Ishikawa (cell line): ENCODE measurements at regions not wholly inside any gene's neighbourhood (a gene's known extent, or its start where the extent isn't known, plus 50 kb on each side); places are given as distances from the start of the nearest gene placed in this dataset.

Source experiments
- CEBPB ChIP-seq: IDR thresholded peaks from 2 replicates; pipeline ENCODE4 v1.6.1; 2012
- CREB1 ChIP-seq: IDR thresholded peaks from 2 replicates; pipeline ENCODE4 v1.6.1; 2012; ENCODE audit warnings: low read depth
- EP300 ChIP-seq: IDR thresholded peaks from 2 replicates; pipeline ENCODE4 v1.6.1; 2012; ENCODE audit warnings: borderline replicate concordance
- FOXM1 ChIP-seq: IDR thresholded peaks from 2 replicates; pipeline ENCODE4 v1.6.1; 2012; ENCODE audit warnings: low read depth, borderline replicate concordance
- RAD21 ChIP-seq: IDR thresholded peaks from 2 replicates; pipeline ENCODE4 v1.6.1; 2012; ENCODE audit warnings: low read depth
- TAF1 ChIP-seq: IDR thresholded peaks from 2 replicates; pipeline ENCODE4 v1.6.1; 2012; ENCODE audit warnings: low read depth, mild to moderate bottlenecking
- TCF12 ChIP-seq: IDR thresholded peaks from 2 replicates; pipeline ENCODE4 v1.6.1; 2012; ENCODE audit warnings: low read depth
- YY1 ChIP-seq: IDR thresholded peaks from 2 replicates; pipeline ENCODE4 v1.6.1; 2012; ENCODE audit warnings: low read depth
- TF ChIP-seq, protein P1 (sequence below): IDR thresholded peaks from 2 replicates; pipeline ENCODE4 v1.6.1; 2012; ENCODE audit warnings: low read depth, mild to moderate bottlenecking
- TF ChIP-seq, protein P2 (sequence below): IDR thresholded peaks from 2 replicates; pipeline ENCODE4 v1.6.1; 2012
- TF ChIP-seq, protein P3 (sequence below): IDR thresholded peaks from 2 replicates; pipeline ENCODE4 v1.6.1; 2012

DNA sequence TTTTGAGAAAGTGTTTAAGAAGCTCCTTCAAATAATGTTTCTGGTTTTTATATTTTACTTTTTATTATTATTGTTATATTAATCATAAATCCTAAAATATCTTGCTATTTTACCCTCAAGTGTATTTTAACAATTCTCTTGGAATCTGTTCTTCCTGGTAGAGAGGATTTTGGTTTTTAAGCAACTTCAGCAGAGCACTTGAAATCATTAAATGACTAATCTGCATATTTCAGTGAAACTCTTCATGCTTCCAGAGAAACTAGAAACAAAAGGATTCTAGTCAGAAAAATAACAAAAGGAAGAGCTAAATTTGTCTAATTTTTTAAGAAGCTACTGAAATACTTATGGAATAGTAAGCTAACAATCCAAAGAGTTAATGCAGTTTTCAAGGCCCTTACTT is 1057.3 kb downstream of the TLE1 start:
- TF ChIP-seq, protein P1, sequence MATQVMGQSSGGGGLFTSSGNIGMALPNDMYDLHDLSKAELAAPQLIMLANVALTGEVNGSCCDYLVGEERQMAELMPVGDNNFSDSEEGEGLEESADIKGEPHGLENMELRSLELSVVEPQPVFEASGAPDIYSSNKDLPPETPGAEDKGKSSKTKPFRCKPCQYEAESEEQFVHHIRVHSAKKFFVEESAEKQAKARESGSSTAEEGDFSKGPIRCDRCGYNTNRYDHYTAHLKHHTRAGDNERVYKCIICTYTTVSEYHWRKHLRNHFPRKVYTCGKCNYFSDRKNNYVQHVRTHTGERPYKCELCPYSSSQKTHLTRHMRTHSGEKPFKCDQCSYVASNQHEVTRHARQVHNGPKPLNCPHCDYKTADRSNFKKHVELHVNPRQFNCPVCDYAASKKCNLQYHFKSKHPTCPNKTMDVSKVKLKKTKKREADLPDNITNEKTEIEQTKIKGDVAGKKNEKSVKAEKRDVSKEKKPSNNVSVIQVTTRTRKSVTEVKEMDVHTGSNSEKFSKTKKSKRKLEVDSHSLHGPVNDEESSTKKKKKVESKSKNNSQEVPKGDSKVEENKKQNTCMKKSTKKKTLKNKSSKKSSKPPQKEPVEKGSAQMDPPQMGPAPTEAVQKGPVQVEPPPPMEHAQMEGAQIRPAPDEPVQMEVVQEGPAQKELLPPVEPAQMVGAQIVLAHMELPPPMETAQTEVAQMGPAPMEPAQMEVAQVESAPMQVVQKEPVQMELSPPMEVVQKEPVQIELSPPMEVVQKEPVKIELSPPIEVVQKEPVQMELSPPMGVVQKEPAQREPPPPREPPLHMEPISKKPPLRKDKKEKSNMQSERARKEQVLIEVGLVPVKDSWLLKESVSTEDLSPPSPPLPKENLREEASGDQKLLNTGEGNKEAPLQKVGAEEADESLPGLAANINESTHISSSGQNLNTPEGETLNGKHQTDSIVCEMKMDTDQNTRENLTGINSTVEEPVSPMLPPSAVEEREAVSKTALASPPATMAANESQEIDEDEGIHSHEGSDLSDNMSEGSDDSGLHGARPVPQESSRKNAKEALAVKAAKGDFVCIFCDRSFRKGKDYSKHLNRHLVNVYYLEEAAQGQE, result no peak
- TF ChIP-seq, protein P2, sequence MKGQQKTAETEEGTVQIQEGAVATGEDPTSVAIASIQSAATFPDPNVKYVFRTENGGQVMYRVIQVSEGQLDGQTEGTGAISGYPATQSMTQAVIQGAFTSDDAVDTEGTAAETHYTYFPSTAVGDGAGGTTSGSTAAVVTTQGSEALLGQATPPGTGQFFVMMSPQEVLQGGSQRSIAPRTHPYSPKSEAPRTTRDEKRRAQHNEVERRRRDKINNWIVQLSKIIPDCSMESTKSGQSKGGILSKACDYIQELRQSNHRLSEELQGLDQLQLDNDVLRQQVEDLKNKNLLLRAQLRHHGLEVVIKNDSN, result no peak
- TF ChIP-seq EP300, result no peak
- no peak for TF ChIP-seq CREB1
- TF ChIP-seq TAF1, result no peak
- no peak for TF ChIP-seq CEBPB
- TF ChIP-seq RAD21, result no peak
- TF ChIP-seq, protein P3, sequence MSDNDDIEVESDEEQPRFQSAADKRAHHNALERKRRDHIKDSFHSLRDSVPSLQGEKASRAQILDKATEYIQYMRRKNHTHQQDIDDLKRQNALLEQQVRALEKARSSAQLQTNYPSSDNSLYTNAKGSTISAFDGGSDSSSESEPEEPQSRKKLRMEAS, result no peak
- no peak for TF ChIP-seq TCF12
- no peak for TF ChIP-seq YY1
- TF ChIP-seq FOXM1, result no peak
